Stimulated activated CD8-positive, alpha-beta memory T cell treated with anti-CD3 and anti-CD28 coated beads, Interleukin-15, amount 100 ng/mL, for 4 hours (primary cell): ENCODE measurements at regions not wholly inside any gene's neighbourhood (a gene's known extent, or its start where the extent isn't known, plus 50 kb on each side); places are given as distances from the start of the nearest gene placed in this dataset.

Experiments
- DNase-seq, 2 donors: peaks; one replicate each; pipeline ENCODE4 v3.0.0-alpha.2; 2020; ENCODE audit warnings: low read depth in 2 of 2

GRCh38 chr15:95550702-95551101 is 779.8 kb upstream of the NR2F2 start:
- no peak for DNase-seq

GRCh38 chr15:95556225-95556624 is 774.3 kb upstream of the NR2F2 start:
- no peak for DNase-seq

DNA sequence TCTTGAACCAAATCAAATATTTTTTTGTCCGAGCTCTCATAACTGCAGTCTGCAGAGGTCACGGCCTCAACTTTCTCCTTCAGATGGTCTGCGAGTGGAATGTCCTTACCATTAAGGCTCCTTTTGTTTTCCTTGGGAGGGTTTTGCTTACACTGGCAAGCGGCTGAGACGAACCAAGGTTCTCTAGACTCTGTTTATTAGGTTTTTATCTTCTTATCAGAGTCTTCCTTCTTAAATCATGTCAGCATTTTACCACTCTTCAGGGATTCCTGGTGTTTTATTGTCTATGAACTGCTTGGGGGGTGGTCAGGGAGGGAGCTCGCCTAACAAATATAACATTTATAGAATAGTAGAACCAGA is 773.7 kb upstream of the NR2F2 start:
- DNase-seq, result no peak

DNA sequence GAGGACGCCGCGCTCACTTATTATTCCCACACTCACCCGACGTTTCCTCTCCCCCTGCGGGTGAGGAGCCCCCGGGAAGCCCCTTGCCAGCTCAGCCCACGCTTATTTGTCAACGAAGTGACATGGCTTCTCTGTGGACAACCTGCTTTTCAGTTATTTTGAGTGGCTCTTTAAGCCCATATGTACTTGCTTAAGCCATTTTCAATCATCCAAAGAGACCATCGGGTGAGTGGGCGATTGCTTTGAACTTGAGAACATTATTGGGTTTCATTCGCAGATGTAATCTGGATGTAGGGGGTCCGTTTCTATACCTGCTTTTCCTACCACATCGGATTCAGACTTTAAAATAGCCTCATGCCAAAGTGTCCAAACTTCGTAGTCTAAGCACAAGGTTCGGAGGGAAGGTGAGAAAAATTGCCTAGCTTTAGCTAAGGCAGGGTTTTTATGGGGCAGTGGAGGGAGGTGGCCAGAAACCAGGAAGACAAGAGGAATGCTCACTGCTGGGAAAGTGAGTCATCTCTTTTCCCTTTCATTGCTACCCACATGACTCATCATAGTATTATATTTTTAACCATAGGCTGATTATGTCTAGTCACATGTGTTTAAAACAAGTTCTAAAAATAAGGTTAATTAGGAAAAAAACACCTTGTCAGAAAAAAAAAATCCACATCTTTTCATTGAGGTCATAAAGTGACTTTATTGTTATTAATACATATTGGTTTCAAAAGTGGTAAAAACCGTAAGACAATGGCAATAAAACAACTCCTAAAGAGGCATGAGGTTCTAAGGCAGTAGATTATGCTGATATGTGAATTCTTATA is 773.1 kb upstream of the NR2F2 start:
- DNase-seq, result no peak

DNA sequence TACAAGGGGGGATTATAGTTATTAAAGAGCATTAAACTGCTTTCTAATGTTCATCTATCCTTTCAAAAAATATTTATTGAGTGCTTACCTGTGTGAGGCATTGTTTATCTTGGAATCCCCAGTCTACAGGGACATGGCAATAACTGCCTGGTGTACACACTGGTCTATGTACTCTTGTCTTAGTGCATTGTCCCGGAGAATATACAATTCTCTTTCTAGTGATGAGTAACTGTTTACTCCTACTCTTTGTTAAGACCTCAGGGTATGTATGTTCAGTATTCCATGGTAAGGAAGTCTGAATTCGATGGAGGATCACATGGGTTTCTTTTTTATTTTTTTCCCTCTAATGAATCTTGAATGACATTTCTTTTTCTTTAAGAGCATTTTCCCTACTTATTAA is 772.4 kb upstream of the NR2F2 start:
- DNase-seq, result no peak

- no peak for DNase-seq
These were observed 771.6 kb upstream of the NR2F2 start for GRCh38 chr15:95558916-95559315.

- DNase-seq, result no peak
These were observed 770.6 kb upstream of the NR2F2 start for GRCh38 chr15:95559875-95560394.

DNA sequence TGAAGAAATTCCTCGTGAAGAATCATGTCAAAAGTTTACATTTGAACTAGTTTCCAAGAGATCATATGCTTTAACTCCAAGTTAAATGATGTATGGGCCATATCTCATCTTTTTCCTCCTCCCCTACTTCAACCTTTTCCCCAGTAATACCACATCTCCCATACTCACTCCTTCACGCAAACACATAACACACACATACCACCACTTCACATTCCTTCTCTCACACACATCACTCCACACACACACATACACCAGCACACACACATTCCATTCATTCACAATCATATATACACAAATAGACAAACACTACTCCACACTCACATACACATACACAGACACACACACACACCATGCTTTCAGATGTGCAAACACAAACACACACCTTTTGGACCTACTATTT is 769.0 kb upstream of the NR2F2 start:
- no peak for DNase-seq

DNA sequence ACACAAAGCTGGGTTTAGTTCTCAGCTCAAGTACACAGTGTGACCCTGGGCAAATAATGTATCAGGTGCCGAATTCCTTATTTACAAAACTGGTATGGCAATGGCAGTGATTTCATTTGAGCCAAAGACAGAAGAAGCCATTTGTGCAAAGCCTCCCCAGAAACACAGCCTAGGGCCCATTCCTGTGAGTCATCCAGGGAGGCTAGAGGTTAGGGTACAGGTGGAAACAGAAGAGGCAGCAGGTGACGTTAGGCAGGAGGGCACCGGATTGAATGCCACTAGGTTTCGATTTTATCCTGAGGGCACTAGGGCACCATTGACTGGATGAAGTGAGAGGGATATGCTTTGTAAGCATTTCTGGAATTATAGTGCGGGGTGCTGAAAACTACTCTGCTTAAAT is 766.9 kb upstream of the NR2F2 start:
- DNase-seq, result no peak

- DNase-seq, result no peak
These were observed 765.4 kb upstream of the NR2F2 start for GRCh38 chr15:95565016-95565600.

DNA sequence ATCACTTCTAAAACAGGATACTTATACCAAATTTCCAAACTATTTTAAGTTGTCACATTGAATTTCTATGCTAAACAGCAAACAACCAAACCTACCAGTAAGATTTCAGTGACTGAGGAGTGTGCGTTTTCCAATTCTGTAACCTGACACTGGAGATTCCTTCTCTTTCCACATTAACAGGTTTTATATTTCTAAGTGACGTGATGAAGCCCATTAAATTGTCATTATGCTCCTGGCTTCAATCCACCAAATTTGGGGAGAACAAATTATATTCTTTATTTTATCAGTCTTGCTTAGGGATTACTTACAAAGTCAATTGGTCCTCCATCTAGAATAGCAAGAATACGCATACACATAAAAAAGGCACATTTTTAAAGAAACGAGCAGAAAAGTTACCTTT is 764.8 kb upstream of the NR2F2 start:
- no peak for DNase-seq

DNA sequence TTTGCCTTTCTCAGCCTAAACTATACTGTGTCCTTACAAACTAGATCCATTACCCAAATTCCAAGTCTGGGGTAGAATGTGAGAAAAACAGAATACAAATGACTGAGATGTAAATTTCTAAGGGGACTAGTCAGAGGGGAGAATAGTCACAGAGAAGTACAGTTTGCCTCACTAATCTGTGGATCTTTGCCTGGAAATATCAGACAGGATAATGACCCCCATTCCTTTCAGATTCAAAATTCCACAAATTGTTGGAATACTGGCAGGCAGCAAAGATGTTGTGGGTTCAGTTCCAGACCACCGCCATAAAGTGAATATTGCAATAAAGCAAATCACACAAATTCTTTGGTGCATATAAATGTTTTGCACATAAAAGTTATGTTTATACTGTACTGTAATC is 762.8 kb upstream of the NR2F2 start:
- DNase-seq, result no peak

DNA sequence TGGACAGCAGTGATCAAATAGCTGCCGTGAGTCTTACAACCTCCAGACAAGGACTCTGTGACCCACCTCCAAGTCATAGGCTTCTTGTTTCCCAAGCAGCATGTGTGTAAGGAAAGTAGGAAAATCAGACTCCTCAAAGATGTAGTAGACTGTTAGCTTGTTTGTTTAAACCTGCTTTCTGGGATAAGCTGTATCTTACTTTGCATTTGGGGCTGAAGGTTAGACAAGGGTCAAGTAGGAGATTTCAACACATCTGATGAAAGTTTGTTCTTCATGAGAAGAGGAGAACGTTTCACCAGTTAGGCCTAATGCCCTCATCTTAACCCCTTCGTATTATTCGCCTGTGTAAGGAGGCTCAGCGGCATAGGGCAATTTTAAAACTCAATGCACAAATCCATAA is 756.4 kb upstream of the NR2F2 start:
- DNase-seq, result no peak

DNA sequence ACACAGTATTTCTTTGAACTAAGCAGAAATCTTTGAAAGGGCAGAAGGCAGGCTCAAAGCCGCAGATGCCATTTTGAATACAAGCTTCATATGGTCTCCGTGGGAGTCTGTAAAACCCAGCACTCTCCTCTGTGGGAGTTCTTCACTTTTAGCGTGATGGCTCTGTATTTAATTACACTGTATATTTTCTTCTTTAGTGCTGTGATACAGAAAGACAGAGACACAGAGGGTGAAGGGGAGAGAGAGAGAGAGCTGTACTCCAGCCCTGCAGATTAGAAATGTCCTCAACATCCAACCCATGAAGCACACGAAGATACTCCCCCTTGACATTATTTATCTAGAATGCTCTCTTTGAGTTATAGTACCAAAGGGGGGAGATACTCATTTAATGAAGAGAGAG is 752.6 kb upstream of the NR2F2 start:
- no peak for DNase-seq

GRCh38 chr15:95580121-95580520 is 750.4 kb upstream of the NR2F2 start:
- no peak for DNase-seq

- DNase-seq, result no peak
These were observed 748.9 kb upstream of the NR2F2 start for GRCh38 chr15:95581595-95581994.

- no peak for DNase-seq
These were observed 746.4 kb upstream of the NR2F2 start for GRCh38 chr15:95584088-95584487.

- no peak for DNase-seq
These were observed 742.4 kb upstream of the NR2F2 start for GRCh38 chr15:95588056-95588455.

DNA sequence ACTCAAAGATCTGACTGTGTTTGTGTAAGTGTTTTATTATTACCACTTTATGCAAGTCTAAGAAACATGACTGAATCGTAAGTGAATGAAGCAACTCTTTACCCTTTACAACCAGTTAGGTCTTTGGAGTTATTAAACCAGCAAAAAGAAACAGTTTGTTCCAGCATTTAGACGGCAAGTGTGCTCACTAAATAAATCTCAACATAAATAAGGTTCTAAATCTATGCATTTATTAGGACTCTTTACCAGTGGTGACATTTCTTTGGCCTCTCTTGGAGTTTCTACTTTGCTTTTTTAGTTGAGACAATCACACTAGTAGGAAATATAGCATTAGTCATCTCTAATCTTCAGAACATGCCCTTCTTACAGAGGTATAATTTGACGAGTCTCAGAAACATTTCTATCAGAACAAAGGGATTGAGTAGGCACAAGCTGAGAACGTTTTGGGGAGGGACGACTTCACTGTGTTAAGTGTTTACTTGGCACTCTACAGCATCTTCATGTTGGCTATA is 739.9 kb upstream of the NR2F2 start:
- no peak for DNase-seq

- DNase-seq, result no peak
These were observed 739.2 kb upstream of the NR2F2 start for GRCh38 chr15:95591270-95591669.

DNA sequence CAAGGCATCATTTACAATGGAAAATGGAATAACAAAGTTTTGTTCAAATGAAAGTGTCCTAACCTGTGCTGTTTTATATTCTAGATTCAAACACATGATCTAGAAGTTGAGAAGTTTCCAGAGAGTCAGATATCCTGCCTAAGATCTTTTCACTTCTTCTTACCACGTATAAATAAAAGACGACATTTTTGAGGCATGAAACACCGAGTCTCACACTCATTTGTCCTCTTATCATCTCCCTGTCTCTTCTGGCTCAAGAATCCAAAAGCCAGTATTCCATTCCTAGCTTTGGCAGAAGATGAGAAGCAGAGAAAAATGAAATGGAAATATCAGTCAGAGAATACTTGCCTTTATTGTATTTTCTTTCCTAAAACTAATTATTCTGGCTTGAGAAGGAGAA is 738.6 kb upstream of the NR2F2 start:
- no peak for DNase-seq

- DNase-seq, result no peak
These were observed 736.0 kb upstream of the NR2F2 start for GRCh38 chr15:95594496-95594895.

DNA sequence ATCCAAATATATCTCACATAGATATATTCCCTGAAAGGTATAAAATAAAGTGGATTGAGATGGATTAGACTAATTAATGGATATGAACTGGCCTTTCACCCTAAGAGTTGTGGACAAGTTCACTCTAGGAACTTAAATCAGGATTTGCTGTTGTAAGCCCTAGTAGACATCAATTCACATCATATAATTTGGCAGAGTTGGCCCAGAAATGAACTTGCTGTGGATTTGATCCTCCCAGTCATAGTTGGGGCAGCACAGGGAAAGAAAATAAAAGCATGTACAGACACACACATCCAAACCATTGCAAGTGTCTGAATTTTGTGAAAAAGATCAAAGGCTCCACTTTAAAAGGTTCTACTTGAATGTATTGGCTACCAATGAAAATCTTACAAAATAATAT is 734.7 kb upstream of the NR2F2 start:
- DNase-seq, result no peak
